ENCODE measurements at regions not wholly inside any gene's neighbourhood (a gene's known extent, or its start where the extent isn't known, plus 50 kb on each side); places are given as distances from the start of the nearest gene placed in this dataset.
"Not testable (repeated sequence)": the region's sequence is repeated elsewhere in the genome, so short reads cannot be mapped to it uniquely, and the experiment has no call there.

DNA sequence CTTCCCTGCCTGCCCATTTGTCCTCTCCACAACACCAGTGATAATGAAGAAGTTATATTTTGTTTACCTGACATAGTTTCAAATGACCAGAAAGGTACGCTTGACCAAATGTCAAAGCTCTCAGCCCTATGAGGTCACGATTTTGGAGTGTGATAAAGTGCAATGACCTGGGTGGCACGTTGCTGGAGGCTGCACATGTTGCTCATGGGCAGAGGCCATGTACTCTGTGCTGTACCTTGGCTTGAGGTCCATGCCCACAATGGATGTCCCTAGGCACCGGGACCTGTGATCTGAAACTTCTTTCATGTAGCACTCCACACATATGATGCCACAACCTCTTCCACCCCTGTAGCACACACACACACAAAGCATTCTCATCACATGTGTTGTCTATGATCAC lies 164.0 kb upstream of the HEY2 start:
- FAIRE-seq (no peak), DNase-seq (ENCODE audit: insufficient read length, low spot score) (no peak)

DNA sequence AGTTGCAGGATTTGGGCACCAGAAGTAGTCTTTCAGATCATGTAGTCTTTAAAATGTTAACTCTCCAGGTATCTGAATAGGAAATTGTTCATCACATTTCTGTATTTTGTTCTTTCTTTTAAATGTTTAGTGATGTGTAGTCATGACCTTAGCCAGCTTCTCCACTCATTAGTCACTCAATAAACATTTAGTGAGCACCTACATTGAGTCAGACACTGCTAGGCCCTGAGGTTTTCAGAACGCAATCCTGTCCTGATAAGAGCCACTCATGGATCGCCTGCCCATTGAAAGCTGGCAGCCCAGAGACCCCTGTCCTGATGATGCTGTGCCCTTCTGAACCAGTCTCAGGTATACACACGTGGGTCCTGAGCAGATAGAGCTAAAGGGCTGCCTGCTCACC lies 163.4 kb upstream of the HEY2 start:
- no peak for DNase-seq (ENCODE audit: insufficient read length, low spot score)
- FAIRE-seq = no peak

- FAIRE-seq (no peak), DNase-seq (ENCODE audit: insufficient read length, low spot score) (no peak)
These were observed 162.8 kb upstream of the HEY2 start for GRCh38 chr6:125586605-125587004.

GRCh38 chr6:125587666-125588632 lies 161.5 kb upstream of the HEY2 start:
- DNase-seq (ENCODE audit: insufficient read length, low spot score) (no peak), FAIRE-seq (no peak)

GRCh38 chr6:125591796-125592195 lies 157.6 kb upstream of the HEY2 start:
- DNase-seq (ENCODE audit: insufficient read length, low spot score); FAIRE-seq: not testable (repeated sequence)

GRCh38 chr6:125593746-125594145 lies 155.7 kb upstream of the HEY2 start:
- DNase-seq (ENCODE audit: insufficient read length, low spot score) = no peak
- FAIRE-seq = no peak

- no peak for FAIRE-seq
- no peak for DNase-seq (ENCODE audit: insufficient read length, low spot score)
These were observed 153.4 kb upstream of the HEY2 start for GRCh38 chr6:125596020-125596419.

DNA sequence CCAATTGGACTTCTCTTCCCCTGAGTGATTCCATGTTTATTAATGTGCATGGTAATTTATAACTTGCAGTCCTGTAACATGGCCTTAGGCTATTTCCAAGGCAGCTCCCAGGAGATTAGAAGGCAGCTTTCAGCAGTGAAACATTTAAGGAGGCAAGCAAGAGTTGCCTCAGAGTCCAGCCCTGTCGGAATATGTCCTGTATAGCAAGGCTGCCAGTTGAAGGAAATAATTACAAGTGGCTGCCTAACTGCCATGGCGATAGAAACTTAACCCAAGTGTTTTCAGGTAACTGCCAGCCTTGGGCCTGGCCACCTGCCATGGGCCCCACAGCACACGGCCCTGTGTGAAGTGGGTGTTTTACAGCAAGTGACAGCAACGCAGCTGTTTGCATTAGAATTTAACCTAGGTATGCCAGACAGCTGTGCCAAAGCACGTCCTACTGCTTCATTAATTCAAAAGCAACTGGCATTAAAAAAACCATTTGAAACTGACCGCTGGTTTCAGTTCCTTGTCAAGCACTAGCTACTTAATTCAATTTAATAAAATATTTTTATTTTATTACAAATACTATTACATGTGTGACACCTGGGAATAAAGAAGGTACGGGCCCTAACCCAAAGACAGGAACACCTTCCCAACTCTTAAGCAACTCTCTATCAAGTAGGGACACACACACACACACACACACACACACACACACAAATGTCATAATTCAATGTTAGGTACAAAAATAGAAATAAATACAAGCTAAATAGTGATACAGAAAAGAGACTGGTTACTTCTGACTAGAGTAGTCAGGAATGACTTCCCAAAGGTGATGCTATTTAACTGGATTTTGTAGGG lies 151.8 kb upstream of the HEY2 start:
- no peak for FAIRE-seq

GRCh38 chr6:125598422-125598821 lies 151.0 kb upstream of the HEY2 start:
- DNase-seq (ENCODE audit: insufficient read length, low spot score) = no peak

More for the DNA sequence above, 151.8 kb upstream of the HEY2 start:
- DNase-seq (ENCODE audit: insufficient read length, low spot score) = no peak

GRCh38 chr6:125604257-125604656 lies 145.2 kb upstream of the HEY2 start:
- FAIRE-seq (no peak), DNase-seq (ENCODE audit: insufficient read length, low spot score) (no peak)

More at GRCh38 chr6:125598422-125598821, 151.0 kb upstream of the HEY2 start:
- no peak for FAIRE-seq

- no peak for DNase-seq (ENCODE audit: insufficient read length, low spot score)
- FAIRE-seq = no peak
These were observed 137.7 kb upstream of the HEY2 start for GRCh38 chr6:125611573-125612344.

DNA sequence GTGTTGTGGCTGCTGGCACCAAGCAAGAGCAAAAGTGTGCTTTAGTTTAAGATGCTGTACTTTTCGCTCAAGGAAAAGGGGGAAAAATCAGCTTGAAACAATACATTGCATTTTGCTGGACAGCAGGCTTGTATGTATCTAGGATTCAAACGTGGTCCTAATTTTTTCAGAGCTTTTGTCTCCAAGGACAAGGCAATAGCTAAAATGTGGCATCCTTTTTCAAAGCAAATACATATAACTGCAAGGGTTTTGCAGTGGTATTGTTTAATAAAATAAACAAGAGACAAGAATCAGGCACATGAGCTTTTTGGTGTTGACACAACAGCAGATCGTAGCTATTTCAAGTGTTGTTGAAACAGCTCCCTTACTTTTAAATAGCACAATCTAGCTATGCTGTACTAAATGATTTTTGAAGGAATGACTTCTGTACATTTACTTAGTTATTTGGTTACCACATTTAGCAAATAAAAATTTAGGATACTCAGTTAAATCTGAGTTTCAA lies 137.0 kb upstream of the HEY2 start:
- FAIRE-seq = no peak
- no peak for DNase-seq (ENCODE audit: insufficient read length, low spot score)

DNA sequence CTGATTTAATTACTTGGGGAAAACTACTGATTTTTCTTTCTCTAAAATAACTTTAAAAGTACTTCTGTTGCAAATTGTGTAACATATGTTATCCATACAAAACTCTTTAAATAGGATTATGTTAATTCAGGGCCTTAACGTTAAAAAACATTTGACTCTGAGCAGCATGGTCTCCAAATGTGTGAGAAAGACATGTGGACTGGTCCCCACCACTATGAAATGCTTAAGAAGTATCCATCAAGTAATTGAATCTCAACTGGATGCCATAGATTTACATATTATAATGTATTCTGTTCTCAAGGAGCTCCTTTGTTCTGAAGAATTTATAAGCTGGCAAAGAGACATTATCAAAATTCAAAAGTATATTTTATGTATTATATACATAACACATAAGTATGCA lies 130.8 kb upstream of the HEY2 start:
- no peak for DNase-seq (ENCODE audit: insufficient read length, low spot score)
- FAIRE-seq = no peak

DNA sequence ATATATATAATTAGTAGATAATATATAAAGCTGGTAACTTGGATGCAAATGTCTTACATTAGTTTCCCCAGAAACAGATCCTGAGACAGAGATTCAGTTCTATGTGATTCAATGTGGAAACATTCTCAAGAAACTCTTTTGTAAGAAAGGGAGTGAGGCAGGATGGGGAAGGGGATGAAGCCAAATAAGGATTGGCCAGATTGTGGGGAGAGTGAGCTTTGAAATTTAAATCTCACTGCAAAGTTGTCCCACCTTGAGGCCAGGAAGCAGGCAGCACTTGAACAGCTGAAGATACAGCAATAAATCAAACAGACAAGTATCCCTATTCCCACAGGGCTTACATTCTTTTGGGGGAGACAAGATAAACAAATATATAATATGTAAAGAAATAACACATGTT lies 126.3 kb upstream of the HEY2 start:
- no peak for DNase-seq (ENCODE audit: insufficient read length, low spot score)
- FAIRE-seq = no peak

DNA sequence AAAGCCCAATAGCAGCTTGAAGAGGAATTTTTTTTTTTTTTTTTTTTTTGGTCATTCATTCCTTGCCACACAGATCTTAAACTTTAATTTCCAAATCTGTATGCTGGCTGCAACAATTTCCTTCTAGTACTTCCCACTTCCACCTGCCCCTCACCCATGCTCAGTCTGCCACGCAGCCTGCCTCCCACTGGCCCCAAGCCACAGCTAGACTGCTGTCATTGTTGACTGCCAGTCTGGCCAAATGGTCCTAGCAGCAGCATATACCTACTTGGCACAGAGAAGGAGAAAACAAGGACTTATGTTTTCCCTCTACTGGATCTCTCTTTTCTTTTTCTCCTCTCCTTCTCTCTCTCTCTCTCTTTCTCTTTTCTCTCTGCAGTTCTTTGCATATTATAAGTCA lies 118.3 kb upstream of the HEY2 start:
- FAIRE-seq = no peak
- no peak for DNase-seq (ENCODE audit: insufficient read length, low spot score)

- not testable (repeated sequence) for DNase-seq (ENCODE audit: insufficient read length, low spot score); FAIRE-seq
These were observed 113.4 kb upstream of the HEY2 start for GRCh38 chr6:125636011-125636410.

DNA sequence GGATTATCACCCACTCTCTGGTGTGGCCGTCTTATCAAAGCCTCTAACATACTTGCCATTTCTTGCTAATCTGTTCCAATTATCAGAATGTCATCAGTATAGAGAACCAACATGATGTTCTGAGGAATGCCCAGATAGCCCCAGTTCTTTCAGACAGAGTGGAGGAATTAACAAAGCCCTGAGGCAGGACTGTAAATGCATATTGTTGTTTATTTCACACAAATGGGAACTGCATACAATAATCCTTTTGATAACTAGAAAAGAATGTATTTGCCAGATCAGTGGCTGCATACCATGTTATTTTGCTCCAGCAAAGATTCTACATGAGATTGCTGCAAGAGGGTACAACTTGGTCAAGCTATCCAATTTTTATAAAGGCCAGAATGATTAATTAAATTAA lies 112.8 kb upstream of the HEY2 start:
- DNase-seq (ENCODE audit: insufficient read length, low spot score) = no peak
- no peak for FAIRE-seq

DNA sequence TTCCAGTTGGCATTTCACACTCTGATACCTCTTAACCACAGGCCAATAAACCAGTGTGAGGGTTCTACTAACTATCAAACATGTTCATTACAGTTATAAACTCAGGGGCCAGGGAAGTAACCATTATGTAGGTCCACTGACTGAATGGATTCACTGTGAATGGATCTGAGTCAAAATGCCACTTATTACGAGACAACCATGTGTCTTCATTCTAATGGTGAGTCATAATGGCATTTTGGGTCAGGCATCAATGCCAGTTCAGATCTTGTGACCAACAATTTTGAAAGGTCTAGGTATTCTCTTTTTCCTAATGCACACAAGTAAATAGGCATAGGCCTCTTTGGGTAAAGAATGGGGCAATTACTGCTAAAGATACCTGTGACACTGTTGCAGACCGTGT lies 112.2 kb upstream of the HEY2 start:
- DNase-seq (ENCODE audit: insufficient read length, low spot score) (no peak), FAIRE-seq (no peak)

DNA sequence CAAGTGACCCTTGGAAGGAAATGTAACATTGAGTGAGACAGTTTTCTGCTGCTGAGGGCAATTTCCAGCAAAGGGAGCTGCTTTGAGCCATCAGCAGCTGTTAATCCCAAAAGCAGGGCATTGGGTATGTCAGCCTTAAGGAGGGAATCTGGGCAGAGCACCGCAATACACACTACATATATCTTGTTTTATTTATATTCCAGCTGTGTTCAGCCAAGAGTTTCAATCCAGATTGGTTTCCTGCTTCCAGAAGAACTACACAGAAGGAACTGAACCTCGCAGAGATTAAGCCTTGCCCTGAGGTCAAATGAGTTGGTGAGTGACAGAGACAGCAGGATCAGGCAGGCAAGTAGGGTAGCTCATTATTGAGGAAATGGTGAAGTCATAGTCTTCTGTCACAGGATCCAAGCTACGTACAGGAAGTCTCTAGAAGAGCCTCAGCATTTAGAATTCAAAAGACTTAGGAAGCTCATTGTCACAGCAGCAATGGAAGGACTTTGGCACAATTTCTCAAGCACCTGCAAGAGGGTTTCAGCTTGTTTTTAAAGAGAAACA lies 109.9 kb upstream of the HEY2 start:
- FAIRE-seq = no peak

GRCh38 chr6:125640441-125641150 lies 108.8 kb upstream of the HEY2 start:
- DNase-seq (ENCODE audit: insufficient read length, low spot score) (no peak), FAIRE-seq (no peak)

More for the DNA sequence above, 109.9 kb upstream of the HEY2 start:
- no peak for DNase-seq (ENCODE audit: insufficient read length, low spot score)

Measured in GM19239 (cell line).